NCI-H1105 (cell line): ENCODE measurements at regions not wholly inside any gene's neighbourhood (a gene's known extent, or its start where the extent isn't known, plus 50 kb on each side); places are given as distances from the start of the nearest gene placed in this dataset.

Experiments used
- DNase-seq: peaks from one replicate; lab custom pipeline; 2025; lab: John Stamatoyannopoulos, UW

GRCh38 chr6:48912503-48912902 lies 550.5 kb downstream of the MMUT start:
- no peak for DNase-seq

DNA sequence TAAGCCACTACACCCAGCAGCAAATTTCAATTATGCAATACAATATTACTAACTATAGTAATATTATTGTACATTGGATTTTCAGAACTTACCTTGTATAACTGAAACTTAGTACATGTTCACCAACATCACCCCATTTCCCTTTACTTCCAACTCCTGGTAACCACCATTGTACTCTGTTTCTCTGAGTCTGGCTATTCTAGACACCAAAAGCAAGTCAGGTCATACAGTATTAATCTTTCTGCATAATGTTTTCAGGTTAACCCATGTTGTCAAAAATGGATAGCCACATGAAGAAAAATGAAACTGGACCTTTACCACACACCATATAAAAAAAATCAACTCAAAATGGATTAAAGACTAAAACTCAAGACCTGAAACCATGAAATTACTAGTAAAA lies 558.2 kb downstream of the MMUT start:
- DNase-seq: no peak

- no peak for DNase-seq
These were observed 568.6 kb downstream of the MMUT start for GRCh38 chr6:48894469-48894868.

GRCh38 chr6:48893048-48893447 lies 570.0 kb downstream of the MMUT start:
- no peak for DNase-seq

DNA sequence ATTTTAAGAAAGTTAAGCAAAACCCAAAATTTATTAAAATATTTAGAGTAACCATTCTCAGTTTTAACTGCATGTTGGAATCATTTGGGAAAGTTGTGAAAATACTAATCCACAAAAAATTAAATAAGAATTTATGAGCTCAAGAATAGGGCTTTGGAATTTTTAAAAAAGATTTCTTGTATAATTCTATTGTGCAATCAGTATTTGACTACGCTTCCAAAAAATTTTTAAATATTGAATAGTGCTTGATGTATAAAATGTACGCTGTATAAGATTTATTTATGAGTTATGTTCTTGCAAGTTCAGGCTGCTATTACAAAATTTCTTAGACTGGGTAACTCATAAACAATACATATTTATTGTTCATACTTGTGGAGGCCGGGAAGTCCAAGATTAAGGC lies 571.7 kb downstream of the MMUT start:
- DNase-seq: no peak

DNA sequence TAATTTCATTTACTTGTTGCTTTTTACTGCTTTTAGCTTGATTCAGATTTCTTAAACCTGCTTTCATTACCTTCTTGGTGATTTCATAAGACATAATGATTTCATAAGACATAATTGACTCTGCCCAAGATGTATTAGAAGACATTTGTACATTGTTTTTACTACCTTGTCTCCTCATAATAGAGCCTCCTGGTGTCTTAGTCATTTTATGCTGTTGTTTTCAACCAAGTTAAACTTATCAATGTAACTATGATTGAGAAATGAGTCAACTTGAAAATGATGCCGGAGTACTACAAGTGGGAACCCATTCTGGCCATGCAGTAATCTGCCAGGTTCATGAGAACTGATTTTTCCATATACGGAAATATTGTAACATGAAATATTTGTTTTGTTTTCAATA lies 573.6 kb downstream of the MMUT start:
- no peak for DNase-seq

DNA sequence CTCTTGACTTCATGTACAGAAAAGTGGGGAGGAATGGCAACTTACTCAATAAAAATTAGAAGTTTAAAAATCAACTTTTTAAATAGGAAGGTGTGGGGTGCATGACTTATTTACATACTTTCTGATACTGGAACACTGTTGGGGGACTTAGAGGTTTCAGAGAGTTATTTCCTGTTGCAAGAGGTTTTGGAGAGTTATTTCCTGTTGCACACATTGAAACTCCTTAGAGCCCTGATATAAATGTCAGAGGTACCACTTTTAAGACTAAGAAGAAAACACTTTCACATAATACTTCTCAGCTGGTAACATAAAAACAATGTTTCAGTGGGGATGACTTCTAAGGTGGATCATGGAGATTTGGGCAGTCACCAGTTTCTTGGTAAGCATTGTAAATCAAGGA lies 579.9 kb downstream of the MMUT start:
- DNase-seq: no peak

GRCh38 chr6:48881551-48881950 lies 581.5 kb downstream of the MMUT start:
- no peak for DNase-seq

GRCh38 chr6:48869595-48869994 lies 593.5 kb downstream of the MMUT start:
- DNase-seq: no peak

DNA sequence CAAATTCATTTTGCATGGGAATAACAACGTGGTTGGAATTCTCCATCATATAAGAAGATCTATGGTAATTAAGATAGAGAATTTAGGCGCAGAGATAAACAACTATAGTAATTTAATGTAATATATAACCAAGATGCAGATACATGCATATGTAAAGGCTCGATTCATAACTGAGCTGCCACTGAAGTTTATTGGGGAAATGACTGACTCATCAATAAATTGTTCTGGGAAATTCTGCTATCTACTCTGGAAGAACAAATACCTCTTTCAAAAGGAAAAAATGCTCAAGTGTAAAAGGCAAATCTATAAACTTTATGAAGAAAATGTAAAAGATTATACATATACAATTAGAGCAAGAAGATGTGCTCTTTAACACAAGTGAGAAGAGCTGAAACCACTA lies 596.4 kb downstream of the MMUT start:
- DNase-seq: no peak

DNA sequence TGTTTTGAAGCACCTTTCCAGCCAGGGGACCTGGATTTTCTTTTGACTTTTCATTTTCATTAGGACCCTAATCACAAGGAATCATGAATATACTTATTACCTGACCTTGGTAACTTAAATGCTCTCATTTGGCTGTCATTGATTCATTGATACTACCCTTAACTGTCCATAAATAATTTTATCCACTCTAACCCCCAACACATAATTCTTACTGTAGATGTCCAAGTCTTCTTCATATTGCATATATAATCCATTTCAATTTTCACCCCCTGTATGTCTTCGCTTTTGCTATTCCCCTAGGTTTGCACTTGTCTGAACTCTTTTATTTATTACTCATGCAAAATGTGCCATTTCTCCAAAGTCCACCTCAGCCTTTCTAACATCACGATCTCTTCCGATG lies 602.9 kb downstream of the MMUT start:
- DNase-seq: no peak

DNA sequence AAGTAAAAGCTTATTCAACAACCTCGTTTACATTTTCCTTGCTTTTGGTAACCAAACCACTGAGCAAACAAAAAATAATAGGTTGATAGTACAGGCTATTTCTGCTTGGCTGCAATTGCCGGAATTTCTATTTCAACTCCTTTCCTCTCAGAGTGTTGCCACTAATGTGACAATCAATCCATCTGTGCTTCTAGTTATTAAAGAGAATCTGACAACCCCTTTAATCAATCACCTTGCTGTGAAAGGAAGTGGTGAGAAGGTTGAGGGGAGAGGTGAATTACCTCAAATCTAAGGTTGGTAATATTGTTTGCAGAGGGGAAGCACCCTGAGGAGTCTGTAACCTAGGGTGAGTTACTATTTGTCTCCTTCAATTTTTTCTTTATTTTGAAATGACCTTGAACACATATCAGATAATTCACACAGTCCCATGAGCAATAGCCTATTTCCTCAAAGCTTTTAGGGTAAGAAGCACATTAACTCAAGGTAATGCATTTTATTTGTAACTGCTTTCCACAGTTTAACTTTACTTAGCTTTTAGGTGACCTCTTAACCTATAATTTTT lies 603.4 kb downstream of the MMUT start:
- no peak for DNase-seq

DNA sequence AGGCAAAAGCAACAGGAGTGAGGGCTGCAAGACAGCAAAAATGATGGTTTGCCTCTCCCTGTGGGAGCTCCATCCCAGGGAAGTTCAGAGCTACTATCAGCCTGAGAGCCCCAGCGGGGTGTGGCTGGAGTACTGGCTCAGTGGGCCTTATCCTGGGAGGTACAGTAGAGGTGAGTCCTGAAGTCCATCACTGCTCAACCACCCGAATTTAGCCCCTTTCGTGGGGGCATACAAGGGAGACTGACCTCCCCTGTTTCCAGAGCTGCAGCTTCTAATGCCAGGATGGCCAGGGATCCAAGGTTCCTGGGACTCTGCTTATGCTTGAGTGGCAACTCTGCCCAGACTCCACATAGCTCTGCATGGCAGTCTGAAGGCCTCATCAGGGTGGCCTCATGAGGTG lies 617.8 kb downstream of the MMUT start:
- DNase-seq: no peak

- DNase-seq: no peak
These were observed 618.4 kb downstream of the MMUT start for GRCh38 chr6:48844696-48845095.

DNA sequence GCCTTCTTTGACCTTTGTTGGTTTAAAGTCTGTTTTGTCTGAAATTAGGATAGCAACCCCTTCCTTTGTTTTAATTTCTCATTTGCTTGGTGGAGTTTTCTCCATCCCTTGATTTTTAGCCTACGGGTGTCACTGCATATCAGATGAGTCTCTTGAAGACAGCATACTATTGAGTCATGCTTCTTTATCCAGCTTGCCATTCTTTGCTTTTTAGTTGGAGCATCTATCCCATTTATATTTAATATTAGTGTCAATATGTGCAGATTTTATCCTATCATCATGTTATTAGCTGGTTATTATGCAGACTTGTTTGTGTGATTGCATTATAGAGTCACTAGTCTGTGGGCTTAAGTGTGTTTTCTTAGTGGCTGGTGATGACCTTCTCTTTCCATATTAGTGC lies 622.2 kb downstream of the MMUT start:
- no peak for DNase-seq

- no peak for DNase-seq
These were observed 623.8 kb downstream of the MMUT start for GRCh38 chr6:48839206-48839605.

DNA sequence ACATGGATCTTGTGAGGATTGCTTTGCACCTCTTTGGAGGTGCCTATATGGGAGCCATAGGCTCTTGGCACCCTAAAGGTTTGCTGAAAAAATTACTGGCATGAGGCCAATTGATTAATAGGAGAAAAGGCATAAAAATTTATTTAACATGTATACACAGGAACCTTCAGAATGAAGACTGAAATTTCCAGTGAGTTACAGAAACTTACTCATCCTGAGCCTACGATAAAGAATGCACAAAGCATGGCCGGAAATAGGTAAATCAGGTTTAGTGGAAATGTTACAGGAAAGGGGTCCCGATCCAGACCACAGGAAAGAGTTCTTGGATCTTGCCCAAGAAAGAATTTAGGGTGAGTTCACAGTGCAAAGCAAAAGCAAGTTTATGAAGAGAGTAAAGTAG lies 625.3 kb downstream of the MMUT start:
- no peak for DNase-seq

- no peak for DNase-seq
These were observed 627.6 kb downstream of the MMUT start for GRCh38 chr6:48835421-48835958.

DNA sequence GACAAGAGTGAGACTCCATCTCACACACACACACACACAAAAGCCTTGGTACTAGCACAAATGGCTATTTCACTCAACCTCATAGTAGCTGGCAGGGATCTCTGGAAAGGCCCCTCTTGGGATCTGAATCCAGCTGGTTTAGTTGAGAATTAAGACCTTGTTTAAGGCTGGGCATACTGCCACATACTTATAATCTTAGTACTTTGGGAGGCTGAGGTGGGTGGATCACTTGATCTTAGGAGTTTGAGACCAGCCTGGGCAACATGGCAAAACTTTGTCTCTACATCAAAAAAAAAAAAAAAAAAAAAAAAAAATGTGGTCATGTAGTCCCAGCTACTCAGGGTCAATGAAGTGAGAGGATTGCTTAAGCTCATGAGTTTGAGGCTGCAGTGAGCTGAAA lies 628.3 kb downstream of the MMUT start:
- DNase-seq: no peak

GRCh38 chr6:48833916-48834315 lies 629.1 kb downstream of the MMUT start:
- no peak for DNase-seq

DNA sequence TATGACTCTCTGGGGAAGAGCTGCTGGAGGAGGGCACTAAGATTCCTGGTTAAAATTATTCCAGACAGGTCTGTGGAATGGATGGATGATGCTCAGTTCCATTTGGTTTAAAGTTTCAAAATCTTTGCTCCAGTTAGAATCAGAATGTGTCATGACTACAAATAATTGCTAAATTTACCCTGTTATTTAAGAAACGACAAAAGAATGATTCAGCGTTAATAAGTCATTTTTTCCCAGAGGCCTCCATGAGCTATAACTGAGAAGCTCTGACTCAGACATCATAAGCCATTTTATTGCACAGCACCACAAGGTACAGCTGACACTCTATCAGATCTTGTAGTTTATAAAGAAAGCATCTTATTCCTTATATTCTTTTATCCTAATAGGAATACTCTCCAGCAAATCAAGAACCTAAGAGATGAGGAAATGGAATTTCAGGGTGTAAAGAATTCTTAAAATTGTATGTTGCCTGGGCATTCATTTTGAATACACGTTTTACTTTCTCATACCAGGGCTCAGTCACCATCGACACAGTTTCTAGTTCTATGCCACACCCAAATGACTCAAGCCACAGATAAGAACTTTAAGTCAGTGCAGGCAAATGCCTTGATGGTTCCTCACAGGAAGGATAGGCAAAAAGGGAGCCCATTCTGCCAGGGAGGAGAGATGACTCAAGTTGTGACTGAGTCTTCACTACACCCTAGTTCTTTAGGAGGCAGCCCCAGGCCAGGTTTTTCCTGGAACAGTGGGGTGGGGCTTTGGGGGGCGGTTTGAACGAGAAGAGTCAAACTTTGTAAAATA lies 636.0 kb downstream of the MMUT start:
- DNase-seq: no peak

- DNase-seq: no peak
These were observed 636.9 kb downstream of the MMUT start for GRCh38 chr6:48826152-48826515.

DNA sequence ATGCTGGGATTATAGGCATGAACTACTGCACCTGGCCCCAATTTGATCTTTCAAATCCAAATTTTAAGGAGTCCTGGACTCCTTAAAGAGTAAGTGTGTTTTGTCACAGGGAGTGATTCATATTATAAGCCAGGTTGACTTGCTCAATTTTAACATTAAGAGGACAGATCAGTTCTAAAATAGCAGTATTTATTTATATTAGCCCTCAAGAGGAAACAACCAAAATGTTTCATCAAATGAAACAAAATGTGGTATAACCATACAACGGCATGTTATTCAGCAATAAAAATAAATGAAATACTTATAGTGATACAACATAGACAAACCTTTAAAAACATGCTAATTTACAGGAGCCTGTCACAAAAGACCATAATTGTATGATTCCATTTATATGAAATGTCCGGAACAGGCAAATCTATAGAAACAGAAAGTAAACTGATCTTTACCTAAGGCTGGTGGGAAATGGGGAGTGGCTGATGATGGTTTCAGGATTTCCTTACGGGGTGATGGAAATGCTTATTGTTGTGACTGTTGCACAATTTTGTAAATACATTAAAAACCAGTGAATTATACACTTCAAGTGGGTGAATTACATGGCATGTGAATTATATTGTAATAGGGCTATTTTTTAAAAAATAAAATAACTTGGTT lies 637.4 kb downstream of the MMUT start:
- DNase-seq: no peak
